ENCODE measurements at regions not wholly inside any gene's neighbourhood (a gene's known extent, or its start where the extent isn't known, plus 50 kb on each side); places are given as distances from the start of the nearest gene placed in this dataset.

DNA sequence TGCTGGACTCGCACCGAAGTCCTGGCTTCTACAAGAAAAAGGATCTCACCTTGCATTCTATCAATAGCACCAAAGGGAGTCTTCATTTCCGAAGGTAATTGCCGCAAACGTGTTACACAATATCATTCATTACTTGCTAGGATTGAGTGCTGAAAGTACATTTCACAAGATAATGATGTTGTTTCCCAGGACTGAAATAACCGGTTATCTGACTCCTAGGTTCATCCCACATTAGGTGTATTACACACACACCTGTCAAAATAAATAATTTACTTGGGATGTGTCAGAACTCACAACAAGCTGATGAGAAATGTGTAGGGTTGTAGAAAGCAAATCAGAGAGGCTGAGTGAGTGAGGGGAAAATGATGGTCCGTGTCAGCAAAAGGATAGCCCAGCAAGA lies 219.4 kb upstream of the RHOBTB1 start:
- TF ChIP-seq CTCF (conservative IDR thresholded peaks at IDR 0.05; ENCODE audit: low read depth, low read length): no peak
- no peak for TF ChIP-seq EZH2 (IDR thresholded peaks at IDR 0.05; ENCODE audit: borderline replicate concordance, low read depth, low read length, poor library complexity, severe bottlenecking)
